GM21381 (cell line): ENCODE measurements at regions not wholly inside any gene's neighbourhood (a gene's known extent, or its start where the extent isn't known, plus 50 kb on each side); places are given as distances from the start of the nearest gene placed in this dataset.
"Not testable (repeated sequence)": the region's sequence is repeated elsewhere in the genome, so short reads cannot be mapped to it uniquely, and the experiment has no call there.

Source experiments
- ATAC-seq: cut with Tn5 transposase; IDR thresholded peaks from one replicate; pipeline ENCODE4 v1.9.1; 2021; ENCODE audit warnings: mild to moderate bottlenecking, moderate library complexity; ENCODE audit not compliant: unreplicated experiment

DNA sequence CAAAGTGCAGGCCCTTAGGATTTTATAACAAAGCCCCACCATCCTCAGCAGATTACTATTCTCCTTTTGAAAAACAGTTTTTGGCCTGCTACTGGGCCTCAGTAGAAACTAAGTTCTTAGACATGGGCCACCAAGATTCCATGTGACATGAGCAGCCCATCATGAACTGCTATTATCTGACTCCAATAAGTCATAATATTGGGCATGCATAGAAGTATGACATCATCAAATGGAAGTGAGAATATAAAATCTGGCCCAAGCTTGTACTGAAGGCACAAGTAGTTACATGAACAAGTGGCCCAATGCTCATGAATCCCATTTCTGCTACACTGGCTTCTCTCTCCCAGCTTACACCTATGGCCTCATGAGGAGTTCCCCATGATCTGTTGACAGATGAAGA is 404.8 kb downstream of the EPHA5 start:
- no peak for ATAC-seq

DNA sequence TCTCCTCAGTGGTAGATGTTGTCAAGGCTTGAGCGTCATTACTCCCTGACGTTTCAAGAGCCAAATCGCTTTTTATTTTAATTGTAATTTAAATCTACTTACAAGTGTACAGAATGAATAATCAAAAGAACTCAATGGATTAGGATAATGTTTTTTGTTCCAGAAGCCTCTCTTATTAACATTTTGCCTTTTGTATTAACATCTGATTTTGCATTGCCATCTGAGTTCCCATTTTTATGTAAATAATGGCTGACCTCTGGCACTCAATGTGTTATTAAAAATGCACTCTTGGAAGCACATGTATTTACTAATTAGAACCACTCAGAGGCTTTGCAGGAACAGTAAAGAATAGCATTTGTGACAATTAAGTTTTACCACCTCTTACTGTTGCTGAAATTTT is 411.0 kb downstream of the EPHA5 start:
- ATAC-seq, result no peak

DNA sequence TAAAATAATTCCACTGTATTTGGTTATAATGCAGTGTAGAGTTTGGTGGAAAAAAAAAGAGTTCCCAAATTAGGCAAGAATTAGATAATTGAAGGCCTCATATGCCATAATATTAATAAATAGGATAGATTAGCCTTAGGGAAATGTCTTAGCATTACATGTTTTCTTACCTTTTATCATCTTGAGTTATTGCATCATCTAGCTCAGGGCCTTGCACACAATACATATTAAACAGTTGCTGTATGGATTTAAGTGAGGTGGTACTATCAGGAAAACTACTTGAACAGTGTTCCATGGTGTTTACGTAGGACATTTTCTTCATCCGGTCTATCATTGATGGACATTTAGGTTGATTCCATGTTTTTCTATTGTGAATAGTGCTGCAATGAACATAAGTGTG is 419.4 kb downstream of the EPHA5 start:
- no peak for ATAC-seq

DNA sequence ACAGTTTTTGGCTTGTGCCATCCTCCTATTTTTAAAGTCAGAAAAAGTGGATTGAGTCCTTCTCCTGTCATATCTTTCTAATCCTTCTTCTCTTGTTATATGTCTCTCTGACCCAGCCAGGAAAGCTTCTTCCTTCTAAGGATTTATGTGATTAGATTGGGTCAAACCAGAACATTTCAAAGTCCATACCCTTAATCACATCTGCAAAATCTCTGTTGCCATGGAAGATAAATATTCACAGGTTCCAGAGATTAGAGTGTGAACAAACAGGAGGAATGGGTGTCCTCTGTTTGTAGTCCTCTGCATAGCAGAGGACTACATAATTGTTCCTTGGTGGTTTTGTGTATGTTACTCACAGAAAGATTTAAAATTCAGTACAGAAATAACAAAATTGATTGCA is 421.2 kb downstream of the EPHA5 start:
- ATAC-seq, result no peak

DNA sequence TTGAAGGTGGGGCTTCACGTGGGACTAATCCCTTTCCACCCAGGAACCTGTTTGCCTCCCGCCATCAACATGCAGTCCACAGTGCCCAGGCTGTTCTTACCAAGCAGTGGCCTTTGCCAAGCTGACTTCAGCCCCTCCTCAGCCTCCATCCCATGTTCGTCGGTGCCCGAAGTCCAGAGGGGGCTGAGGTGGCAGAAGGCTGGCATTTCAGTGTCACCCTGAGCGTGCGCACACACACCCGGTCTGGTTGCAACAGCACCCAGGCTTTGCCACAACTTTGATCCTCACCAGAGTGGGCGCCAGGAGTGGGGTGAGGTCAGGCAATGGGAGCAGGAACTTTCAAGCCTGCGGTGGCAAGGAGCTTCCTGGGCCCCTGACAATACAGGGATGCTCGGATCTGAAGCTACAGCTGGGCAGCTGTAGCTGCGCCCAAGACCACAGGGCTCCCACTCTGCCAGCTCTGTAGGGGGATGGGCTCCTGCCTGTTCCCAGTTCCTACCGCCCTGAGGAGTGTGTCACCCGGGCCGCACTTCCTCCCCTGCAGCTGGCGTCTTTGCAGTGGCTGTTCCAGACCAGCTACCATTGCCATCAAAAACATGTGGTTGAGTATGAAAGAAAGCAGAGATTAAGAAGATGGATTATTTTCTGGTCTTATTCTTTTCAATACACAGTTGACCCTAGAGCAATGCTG is 428.0 kb downstream of the EPHA5 start:
- ATAC-seq, result no peak

DNA sequence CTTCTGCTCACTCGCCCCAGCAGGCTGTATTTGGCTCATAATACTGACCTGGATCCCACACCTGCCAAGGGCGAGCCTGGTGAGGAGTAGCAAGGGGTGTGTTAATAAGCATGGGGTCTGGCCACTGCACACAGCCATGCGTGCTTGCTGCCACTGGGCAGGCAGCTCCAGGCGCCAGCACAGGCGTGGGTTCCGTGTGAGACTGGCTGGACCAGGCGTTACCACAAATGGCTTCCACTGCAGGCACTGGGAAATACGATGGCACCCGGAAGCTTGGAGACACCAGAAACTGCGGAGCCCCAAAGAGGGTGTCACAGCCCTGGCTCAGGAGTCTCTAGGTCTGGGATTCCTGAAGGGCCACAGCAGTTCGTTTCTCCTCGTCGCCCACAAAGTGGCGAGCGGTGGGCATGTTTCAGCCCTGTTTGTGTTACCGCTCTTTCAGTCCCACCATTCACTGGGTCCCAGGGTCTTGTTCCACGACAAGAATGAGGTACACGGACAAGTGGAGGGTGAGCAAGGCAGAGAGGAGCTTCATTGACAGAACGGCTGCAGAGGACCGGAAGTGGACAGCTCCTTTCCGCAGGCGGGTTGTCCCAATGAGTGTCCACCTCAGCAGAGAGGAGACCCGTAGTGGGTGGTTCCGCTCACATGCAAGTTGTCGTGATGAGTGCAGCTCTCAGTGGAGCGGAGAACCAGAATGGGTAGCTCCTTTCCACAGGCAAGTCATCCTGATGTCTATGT is 428.9 kb downstream of the EPHA5 start:
- no peak for ATAC-seq

DNA sequence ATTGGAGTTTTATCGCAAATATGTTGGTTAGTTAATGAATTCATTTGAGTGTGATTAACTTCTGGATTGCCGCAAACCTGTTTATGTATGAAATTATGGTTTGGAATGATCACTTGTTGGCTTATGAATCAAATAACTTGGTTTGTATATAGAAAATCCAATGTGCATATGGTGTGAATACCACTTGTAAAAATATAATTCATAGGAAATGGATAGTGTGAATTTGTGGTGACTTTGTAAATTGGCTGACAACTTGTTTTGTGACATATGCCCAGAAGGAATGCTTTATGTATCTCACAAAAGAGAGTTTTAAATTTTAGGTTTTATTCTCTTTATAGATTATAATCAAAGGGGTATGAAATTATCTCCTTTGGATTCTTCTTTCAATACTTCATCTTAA is 436.2 kb downstream of the EPHA5 start:
- no peak for ATAC-seq

DNA sequence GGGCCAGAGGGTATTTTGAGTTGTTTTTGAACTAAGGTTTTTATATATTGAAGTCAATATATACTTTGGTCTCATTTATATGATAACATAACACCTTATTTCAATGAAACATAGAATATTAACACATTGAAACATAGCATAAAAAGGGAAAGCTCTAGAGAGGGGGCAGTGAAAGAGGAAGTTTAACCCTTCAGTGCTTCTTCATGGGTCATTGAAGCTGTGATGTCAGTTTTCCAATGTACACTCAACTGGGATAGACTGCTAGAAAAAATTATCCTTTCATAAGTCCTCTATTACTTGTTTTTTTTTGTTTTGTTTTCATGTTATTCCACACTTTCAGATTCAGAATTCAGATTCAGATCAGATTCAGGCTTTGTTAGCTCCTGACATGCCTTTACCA is 442.7 kb downstream of the EPHA5 start:
- ATAC-seq, result no peak

DNA sequence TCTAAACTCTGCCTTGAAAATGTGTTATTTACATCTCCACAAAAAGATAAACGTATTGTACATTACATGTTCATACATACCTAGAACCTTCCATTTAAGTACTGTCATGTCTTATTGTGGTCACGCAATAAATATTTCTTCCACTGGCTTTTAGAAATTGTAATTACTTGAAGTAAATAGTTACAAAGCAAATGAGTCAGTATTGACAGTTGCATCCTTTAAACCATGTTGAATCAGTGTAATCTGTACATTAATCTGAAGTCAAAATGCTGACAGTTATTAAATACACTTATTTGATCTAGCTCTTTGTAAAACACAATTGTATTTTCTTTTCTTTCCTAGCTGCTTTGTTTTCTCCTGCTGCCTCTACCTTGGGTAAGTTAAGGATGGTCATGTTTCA is 446.7 kb downstream of the EPHA5 start:
- no peak for ATAC-seq

DNA sequence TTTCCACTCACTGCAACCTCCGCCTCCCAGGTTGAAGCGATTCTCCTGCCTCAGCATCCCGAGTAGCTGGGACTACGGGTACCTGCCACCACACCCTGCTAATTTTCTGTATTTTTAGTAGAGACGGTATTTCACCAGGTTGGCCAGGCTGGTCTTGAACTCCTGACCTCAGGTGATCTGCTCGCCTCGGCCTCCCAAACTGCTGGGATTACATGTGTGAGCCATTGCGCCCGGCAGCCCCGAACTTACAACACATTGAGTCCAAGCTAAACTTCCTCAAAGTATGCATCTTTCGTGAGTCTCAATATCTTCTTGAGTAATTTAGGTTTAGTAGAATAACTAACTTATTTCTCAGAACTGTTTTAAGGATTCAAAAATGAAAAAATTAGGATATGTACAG is 447.2 kb downstream of the EPHA5 start:
- ATAC-seq, result not testable (repeated sequence)

DNA sequence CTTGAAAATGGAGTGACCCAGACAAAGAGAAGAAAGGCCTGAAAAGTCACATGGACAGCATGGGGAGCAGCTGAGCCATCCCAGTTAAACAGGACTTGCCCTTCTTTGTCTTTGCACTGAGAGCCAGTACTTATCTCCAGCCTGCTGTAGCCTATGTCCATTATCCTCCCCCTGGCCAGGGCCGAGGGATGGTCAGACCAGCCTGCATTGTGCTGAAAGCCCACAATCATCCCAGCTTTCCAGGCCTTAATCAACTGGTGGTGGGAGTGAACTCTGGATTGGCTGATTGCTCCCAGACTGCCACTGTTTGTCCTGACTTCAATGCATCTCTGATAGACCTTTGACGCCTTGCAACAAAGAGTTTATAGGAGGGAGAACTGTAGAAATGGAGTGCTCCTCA is 453.1 kb downstream of the EPHA5 start:
- no peak for ATAC-seq

DNA sequence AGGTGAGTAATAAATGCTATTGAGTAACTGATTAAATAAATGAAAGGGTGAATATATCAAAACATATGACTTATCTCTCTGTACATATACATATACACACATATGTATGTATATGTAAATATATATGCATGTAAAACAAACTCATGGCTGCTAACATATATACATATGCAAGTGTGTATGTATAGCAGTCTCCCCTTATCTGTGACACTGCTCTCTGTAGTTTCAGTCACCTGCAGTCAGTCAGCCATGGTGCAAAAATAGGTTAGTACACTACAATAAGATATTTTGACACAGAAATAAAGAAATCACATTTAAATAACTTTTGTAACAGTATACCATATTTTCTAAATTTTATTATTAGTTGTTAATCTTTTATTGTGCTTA is 467.4 kb downstream of the EPHA5 start:
- no peak for ATAC-seq

DNA sequence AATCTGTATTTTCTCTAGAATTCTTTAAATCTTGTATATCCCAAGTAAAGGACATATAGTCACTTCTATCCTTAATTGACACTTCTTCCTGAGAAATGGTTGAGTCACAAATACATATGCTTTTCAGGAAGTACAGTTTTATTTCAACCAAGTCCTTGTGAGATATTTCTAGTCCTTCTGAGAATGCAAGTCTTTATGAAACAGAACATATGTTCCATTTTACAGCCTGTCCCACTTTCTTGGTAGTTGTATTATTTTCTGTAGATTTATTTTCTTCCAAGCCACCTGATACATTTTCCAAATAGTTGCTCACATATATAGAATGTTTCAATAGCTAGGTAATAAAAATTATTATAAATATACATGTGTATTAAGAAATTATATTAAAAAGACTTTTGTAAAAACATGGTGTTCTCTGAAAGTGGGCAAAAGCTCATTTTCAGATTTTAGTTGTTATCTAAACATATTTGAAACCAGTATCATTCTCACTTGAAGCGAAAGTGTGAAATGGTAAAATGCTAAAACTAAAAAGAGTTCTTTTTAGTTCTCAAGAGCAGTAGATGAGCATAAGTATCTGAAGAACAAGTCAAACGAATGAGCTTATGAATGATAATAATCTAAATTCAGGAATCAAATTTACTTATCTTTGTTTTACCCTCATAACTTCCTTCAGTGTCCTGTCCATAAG is 468.0 kb downstream of the EPHA5 start:
- no peak for ATAC-seq

DNA sequence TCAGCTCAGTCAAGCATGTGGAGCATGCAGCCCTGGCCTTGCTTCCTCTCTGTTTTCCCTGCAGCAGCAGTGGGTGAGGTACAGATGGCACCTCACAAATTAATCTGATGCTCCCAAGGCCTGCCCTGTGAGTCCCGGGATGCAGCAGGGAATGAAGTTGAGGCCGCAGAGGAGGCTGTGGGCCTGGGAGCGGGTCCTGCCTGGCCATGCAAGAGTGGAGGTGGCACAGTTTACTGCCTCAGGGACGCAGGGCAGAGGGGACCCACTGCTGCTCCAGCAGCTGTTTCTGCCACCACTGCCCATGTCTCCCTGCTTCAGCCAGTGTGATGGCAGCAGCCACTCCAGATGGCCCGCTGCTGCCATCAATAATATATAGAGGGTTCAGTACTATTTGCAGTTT is 474.6 kb downstream of the EPHA5 start:
- ATAC-seq, result no peak

DNA sequence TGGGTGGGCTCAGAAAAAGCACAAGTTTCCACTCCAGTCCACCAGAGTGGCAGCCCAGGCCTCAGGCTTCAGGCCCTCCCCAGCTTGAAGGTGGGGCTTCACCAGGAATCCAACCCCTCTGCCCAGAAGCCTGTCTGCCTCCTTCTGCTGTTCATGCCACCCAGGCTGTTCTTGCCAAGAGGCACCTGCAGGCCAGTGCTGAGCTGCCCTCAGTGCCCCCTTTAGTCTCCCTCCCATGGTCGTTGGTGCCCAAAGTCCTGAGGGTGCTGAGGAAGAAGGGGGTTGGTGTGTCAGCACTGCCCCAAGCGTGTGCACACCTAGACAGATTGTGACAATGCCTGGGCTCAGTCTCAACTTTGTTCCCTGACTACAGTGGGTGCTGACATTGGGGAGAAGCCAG is 475.3 kb downstream of the EPHA5 start:
- no peak for ATAC-seq

DNA sequence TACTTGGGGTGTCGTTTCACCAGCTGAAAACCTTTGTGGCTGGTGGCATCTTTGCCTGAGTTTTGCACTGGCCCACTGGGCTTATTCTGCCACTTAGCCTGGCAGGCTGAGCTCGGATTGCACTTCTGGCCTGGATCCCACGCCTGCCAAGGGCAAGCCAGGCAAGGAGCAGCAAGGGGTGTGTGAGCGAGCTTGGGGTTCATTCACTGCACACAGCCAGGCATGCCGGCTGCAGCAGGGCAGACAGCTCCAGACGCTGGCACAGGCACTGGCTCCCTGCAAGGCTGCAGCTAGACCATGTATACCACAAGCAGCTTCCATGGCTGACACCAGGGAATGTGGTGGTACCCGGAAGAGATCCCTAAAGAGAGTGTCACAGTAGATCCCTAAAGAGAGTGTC is 476.3 kb downstream of the EPHA5 start:
- ATAC-seq, result no peak

DNA sequence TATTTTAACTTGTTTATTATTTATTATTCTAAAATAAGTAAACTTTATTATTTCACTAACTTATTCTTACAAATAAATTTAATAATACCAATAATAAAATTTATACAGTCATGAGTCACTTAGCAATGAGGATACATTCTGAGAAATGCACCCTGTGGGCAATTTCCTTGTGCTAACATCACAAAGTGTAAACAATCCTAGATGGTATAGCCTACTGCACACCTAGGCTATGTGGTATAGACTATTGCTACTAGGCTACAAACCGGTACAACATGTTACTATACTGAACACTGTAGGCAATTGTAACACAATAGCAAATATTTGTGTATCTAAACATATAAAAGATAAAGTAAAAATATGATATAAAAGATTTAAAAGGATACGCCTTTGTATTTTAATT is 479.5 kb downstream of the EPHA5 start:
- no peak for ATAC-seq

DNA sequence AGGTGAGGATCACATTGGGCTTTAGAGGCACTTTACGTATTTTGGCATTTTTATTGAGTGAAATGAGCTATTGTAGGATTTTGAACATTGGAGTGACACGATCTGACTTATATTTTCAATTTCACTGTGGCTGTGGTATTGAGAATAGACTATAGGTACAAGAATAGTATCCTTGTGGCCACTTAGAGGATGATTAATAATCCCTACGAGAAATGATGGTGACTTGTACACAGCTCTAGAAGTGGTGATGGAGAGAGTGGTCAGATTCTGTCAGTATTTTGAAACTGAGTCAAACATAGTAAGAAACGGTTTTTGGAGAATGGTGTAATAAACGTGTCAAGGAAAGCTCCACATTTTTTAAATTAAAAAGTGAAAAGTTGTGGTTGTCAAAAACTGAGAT is 494.7 kb downstream of the EPHA5 start:
- no peak for ATAC-seq

DNA sequence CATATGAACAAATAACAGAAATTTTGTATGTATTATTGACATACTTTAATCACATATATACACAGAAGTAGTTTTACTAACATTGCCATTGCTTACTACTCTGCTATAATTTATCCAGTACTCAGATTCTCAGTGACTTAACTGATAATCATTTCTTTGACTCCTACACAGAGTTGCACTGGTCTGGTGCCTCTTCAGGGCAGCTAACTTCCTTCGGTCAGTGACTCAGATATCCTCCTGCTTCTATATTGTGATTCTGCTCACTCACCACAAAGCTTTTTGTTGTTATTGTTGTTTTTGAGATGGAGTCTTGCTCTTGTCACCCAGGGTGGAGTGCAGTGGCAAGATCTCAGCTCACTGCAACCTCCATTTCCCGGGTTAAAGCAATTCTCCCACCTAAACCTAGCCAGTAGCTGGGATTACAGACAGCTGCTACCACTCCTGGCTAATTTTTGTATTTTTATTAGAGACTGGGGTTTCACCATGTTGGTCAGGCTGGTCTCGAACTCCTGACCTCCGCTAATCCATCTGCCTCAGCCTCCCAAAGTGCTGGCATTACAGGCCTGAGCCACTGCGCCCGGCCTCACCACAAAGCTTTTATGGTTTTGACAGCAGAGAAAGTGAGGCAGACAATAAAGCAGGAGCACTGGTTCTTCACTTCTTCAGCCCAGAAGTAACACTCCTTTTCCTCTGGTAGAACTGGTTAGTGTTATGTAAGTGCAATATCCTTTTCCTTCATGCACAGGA is 499.3 kb downstream of the EPHA5 start:
- no peak for ATAC-seq

DNA sequence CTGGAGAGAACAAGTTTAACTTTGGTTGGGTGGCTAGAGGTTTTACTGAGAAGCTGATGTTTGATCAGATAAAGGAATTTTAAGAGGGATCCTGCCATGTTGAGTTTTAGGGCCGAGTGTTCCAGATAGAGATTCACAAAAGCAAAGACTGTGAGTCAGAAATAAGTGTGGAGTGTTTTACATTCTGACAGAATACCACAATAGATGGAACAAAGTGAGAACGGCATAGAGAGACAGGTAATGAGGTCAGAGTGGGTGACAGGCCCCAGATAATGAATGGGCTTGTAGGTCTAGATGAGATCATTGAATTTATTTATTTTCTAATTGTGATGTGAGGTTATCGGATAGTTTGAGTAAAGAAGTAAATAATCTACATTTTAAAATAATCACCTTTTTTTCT is 502.6 kb downstream of the EPHA5 start:
- no peak for ATAC-seq

DNA sequence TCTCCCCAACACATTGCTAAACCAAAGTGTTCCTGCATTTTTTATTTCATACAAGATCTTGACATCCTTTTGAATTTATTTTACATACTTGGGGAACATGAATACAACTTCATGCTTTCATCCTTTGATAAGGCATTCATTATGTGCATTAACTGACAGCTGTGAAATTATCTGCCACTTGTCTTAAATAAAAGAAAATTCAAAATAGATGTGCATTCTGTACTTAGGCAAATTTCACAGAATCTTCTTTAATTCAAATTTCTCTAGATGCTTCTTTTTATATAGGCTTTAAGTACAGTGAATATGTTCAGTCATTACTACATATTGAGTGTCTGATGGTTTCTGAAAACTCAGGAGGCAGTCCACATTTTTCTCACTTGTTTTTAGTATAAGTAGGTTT is 518.1 kb downstream of the EPHA5 start:
- no peak for ATAC-seq

DNA sequence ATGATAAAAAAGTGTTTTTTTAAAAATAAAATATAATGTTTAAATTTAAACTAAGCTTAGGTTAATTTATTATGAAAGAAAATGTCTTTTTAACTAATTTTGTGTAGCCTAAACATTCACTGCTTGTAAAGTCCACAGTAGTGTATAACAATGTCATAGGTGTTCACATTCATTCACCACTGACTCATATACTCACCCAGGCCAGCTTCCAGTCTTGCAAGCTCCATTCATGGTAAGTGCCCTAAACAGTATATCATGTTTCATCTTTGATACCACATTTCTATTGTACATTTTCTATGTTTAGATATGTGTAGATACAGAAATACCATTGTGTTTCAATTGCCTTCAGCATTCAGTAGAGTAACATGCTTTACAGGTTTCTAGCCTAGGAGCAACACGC is 530.3 kb downstream of the EPHA5 start:
- ATAC-seq, result no peak
